Adrenal gland (tissue), 9 donors: ENCODE measurements at regions not wholly inside any gene's neighbourhood (a gene's known extent, or its start where the extent isn't known, plus 50 kb on each side); places are given as distances from the start of the nearest gene placed in this dataset.

Experiments
- DNase-seq, 7 donors: peaks; one replicate each; pipeline ENCODE4 v3.0.0-alpha.2; 2019 to 2020
- H3K27ac ChIP-seq, 5 donors: fragments of 200-600 bp; sonication (generic) in 4 of 5; 1 replicate in 3 of 5; 2 replicates in 2 of 5; pipeline versions ENCODE4 v1.5.1 to v1.8.0; 2016 to 2020; ENCODE audit warnings: mild to moderate bottlenecking in 1 of 5
- H3K27me3 ChIP-seq: fragments of 200-600 bp; 2 replicates; pipeline ENCODE4 v1.8.0; 2021
- H3K36me3 ChIP-seq, 2 donors: fragments of 200-600 bp; replicated peaks in 1 of 2; 1 replicate in 1 of 2; 2 replicates in 1 of 2; pipeline versions ENCODE4 v1.5.1 to v1.8.0; 2018 to 2022
- H3K4me1 ChIP-seq, 2 donors: fragments of 200-600 bp; replicated peaks in 1 of 2; 1 replicate in 1 of 2; 2 replicates in 1 of 2; pipeline versions ENCODE4 v1.5.1 to v1.8.0; 2018 to 2021
- H3K4me3 ChIP-seq, 4 donors: fragments of 200-600 bp; sonication (generic) in 3 of 4; one replicate each; pipeline ENCODE4 v1.5.1; 2016 to 2018
- H3K9me3 ChIP-seq, 3 donors: fragments of 200-600 bp; sonication (generic) in 1 of 3; replicated peaks in 1 of 3; 1 replicate in 2 of 3; 2 replicates in 1 of 3; pipeline versions ENCODE4 v1.5.1 to v1.8.0; 2016 to 2021
- CTCF ChIP-seq, 6 experiments: fragments of 450-650 bp in 4 of 6; fragments of 200-600 bp in 2 of 6; sonication (generic) in 1 of 6; IDR thresholded peaks; 1 replicate in 5 of 6; 2 replicates in 1 of 6; pipeline versions ENCODE4 v1.5.1 to v1.8.0; 2016 to 2021; ENCODE audit warnings: antibody characterized with exemption in 6 of 6, mild to moderate bottlenecking in 2 of 6, moderate library complexity in 1 of 6
- POLR2A ChIP-seq, 2 donors: fragments of 450-650 bp; IDR thresholded peaks; one replicate each; pipeline ENCODE4 v1.6.1; 2017; ENCODE audit warnings: antibody characterized with exemption in 2 of 2, mild to moderate bottlenecking in 2 of 2, moderate library complexity in 1 of 2
- WGBS, 4 donors: extraction: QIAGEN DNeasy Blood & Tissue Kit in 2 of 4; methylation state at CpG; one replicate each; pipeline versions ENCODE4 v1.1.5 to v1.1.7; 2013 to 2017; 5-methylcytosine and 5-hydroxymethylcytosine counted together
- intact Hi-C, 2 donors: fragments of 100-400 bp; cut with DNase I; formaldehyde crosslinking; loops; one replicate each; pipeline versions ENCODE4 v1.14.1 to v1.15.0; 2022 to 2023
- donor health status: healthy with polysubstance abuse.
- donor health status: Bipolar disorder and iron deficiency.
- donor health status: DM: yes; HTN: yes; CAD: no.
- donor health status: DM: no; HTN: no; CAD: no.
- donor health status: DM: no; HTN: no; CAD: no.

DNA sequence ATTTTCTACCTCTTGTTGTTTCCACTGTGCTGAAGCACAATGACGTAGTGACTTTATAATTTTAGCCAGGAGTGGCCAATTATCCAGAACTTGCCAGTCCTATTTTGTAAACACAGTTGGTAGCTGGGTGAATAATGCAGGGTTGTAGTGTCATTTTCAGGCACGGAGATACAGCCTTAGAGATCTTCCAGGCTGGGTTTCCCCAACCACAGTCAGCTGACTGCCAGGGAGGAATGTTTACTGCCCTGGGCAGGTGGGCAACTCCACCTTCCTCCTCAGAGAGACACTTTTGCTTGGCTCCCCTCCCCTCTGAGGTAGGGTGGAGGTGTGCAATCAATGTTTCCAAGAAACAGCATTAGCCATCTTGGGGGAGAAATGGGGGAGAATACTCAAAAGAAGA is 228.1 kb upstream of the NR4A3 start:
- no peak for TF ChIP-seq CTCF (IDR thresholded peaks at IDR 0.05)
- no peak for TF ChIP-seq POLR2A (IDR thresholded peaks at IDR 0.05)
- peak overlapping the region in 3 of 5 donors; percentile 4 to 57 (median 51) for H3K27ac ChIP-seq
- H3K9me3 ChIP-seq = no peaks in the 10 kb centered on the region
- no peaks in the 10 kb centered on the region for H3K36me3 ChIP-seq
- intact Hi-C loops = no loop called here
- WGBS, 4 donors = 31 to 77% (median 41%) methylated on average over 2 of the region's 2 CpGs
- H3K4me3 ChIP-seq = no peak overlapping the region
- no peaks in the 10 kb centered on the region for H3K27me3 ChIP-seq
- peaks cover 0 to 14% of the 10 kb centered on the region in 2 donors for H3K4me1 ChIP-seq
- peak in 2 of 7 donors; percentile 8 to 37 for DNase-seq

DNA sequence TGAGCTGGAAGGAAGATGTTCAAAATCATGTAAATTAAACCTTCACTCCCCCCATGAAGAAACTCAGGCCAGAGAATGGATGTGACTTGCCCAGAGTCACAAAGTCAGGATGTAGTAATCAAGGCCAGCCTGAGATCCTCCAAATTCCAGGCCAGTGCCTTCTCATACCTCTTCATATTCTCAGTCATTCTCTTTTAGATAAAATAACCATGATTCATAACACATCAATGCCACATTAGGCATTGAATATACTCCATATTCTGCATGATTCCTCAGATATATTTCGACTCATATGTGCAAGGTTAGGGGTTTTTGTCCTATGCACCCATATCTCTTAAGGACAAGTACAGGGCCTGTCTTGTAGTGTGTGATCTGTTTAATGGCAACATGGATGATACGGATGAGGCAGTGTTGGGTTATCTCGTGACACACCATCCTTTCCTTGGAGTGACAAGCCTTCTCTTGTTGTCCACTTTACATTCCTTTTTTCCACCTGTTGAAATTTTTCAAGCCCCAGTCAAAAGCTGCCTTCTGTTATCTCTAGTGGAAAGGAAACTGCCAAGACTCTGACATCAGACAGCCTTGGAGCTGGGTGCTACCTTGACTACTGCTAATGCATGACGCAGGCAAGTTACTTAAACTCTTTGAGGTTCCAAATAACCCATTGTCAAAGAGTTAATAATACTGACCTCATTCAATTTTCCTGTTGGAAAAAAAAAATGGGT is 227.5 kb upstream of the NR4A3 start:
- peak; percentile 36 to 79 (median 60) for DNase-seq
- peak overlapping the region in 2 of 5 donors; percentile 51 to 57 for H3K27ac ChIP-seq
- H3K36me3 ChIP-seq = no peaks in the 10 kb centered on the region
- no peak overlapping the region for H3K4me3 ChIP-seq
- 45 to 58% (median 55%) methylated on average over 4 of the region's 4 CpGs for WGBS, 4 donors
- no peaks in the 10 kb centered on the region for H3K27me3 ChIP-seq
- intact Hi-C loops = no loop called here
- H3K9me3 ChIP-seq = no peaks in the 10 kb centered on the region
- no peak for TF ChIP-seq POLR2A (IDR thresholded peaks at IDR 0.05)
- TF ChIP-seq CTCF (IDR thresholded peaks at IDR 0.05) = no peak
- H3K4me1 ChIP-seq = peaks cover 0 to 14% of the 10 kb centered on the region in 2 donors

DNA sequence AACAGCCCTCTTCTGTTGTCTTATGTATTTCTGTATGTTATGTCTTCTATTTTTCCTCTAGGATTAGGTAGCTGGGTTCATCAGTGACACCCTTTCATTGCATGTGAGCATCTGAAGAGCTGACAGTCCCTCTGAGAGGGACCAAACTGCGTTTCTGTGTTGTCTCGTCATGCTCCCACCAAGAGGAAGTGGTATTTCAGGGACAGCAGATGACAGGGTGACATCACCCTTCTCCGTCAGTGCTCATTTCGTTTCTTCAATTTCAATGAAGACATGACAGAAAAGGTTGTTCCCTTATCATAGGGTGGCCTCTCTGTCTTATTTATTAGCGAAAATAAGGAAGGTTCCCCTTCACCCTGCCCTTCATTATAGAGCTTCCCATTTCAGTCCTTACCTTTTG is 225.9 kb upstream of the NR4A3 start:
- DNase-seq = no peak
- 72 to 78% (median 75%) methylated on average over 5 of the region's 5 CpGs for whole genome bisulfite sequencing, 4 donors
- TF ChIP-seq CTCF (IDR thresholded peaks at IDR 0.05) = no peak
- no peak for TF ChIP-seq POLR2A (IDR thresholded peaks at IDR 0.05)
- intact Hi-C loops = no loop called here
- Histone ChIP-seq H3K27me3 (no peaks in the 10 kb centered on the region), H3K4me3 (no peak overlapping the region), H3K4me1 (peaks cover 0 to 14% of the 10 kb centered on the region in 2 donors), H3K36me3 (no peaks in the 10 kb centered on the region), H3K9me3 (no peaks in the 10 kb centered on the region), H3K27ac (no peak overlapping the region)

DNA sequence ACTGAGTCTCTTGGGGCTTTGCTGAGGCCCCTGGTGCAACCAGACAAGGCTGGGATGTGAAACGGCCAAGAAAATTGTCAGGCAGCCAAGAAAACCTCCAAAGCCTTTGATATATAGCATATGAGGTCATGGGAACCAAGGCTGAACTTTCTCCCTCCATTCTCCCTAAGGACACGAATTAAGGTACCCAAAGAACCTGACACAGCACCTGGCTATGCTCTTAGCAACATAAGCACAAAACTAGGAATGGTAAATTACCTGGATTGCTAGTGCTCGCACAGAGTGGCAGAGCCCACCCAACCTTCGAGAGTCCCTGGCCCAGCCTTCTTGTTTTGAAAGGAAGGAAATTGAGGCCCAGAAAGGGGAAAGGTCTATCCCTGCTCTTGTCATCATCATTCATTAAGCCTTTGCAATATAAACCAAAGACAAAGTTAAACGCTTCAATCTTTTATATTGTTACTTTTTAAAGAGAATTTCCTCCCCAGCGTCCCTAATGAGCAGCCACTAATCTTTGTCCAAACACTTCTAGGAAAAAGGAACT is 220.0 kb upstream of the NR4A3 start:
- H3K27ac ChIP-seq = no peak overlapping the region
- intact Hi-C loops = no loop called here

More for the DNA sequence above, 220.0 kb upstream of the NR4A3 start:
- WGBS, 4 donors = 26 to 37% (median 34%) methylated on average over 6 of the region's 6 CpGs
- H3K27me3 ChIP-seq = no peaks in the 10 kb centered on the region
- no peak overlapping the region for H3K4me3 ChIP-seq
- H3K36me3 ChIP-seq = no peaks in the 10 kb centered on the region
- no peak for TF ChIP-seq CTCF (IDR thresholded peaks at IDR 0.05)
- no peak for TF ChIP-seq POLR2A (IDR thresholded peaks at IDR 0.05)
- H3K9me3 ChIP-seq = no peaks in the 10 kb centered on the region
- peak; percentile 41 to 71 (median 50) for DNase-seq
- peaks cover 0 to 14% of the 10 kb centered on the region in 2 donors for H3K4me1 ChIP-seq
